ENCODE measurements at regions not wholly inside any gene's neighbourhood (a gene's known extent, or its start where the extent isn't known, plus 50 kb on each side); places are given as distances from the start of the nearest gene placed in this dataset.

- TF ChIP-seq, protein P1, sequence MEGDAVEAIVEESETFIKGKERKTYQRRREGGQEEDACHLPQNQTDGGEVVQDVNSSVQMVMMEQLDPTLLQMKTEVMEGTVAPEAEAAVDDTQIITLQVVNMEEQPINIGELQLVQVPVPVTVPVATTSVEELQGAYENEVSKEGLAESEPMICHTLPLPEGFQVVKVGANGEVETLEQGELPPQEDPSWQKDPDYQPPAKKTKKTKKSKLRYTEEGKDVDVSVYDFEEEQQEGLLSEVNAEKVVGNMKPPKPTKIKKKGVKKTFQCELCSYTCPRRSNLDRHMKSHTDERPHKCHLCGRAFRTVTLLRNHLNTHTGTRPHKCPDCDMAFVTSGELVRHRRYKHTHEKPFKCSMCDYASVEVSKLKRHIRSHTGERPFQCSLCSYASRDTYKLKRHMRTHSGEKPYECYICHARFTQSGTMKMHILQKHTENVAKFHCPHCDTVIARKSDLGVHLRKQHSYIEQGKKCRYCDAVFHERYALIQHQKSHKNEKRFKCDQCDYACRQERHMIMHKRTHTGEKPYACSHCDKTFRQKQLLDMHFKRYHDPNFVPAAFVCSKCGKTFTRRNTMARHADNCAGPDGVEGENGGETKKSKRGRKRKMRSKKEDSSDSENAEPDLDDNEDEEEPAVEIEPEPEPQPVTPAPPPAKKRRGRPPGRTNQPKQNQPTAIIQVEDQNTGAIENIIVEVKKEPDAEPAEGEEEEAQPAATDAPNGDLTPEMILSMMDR (IDR thresholded peaks at IDR 0.05): peak in 2 of 6 experiments; percentile 5 to 34
- TF ChIP-seq POLR2A (IDR thresholded peaks at IDR 0.05): peak in 1 of 2 donors; percentile 18
Observed at GRCh38 chr2:64750001-64750816, 96.5 kb upstream of the SERTAD2 start.
